Putamen (tissue), 1 donor: ENCODE measurements at regions not wholly inside any gene's neighbourhood (a gene's known extent, or its start where the extent isn't known, plus 50 kb on each side); places are given as distances from the start of the nearest gene placed in this dataset.

Experiments
- DNase-seq: peaks from one replicate; pipeline ENCODE4 v3.0.0-alpha.2; 2016; ENCODE audit warnings: low spot score

DNA sequence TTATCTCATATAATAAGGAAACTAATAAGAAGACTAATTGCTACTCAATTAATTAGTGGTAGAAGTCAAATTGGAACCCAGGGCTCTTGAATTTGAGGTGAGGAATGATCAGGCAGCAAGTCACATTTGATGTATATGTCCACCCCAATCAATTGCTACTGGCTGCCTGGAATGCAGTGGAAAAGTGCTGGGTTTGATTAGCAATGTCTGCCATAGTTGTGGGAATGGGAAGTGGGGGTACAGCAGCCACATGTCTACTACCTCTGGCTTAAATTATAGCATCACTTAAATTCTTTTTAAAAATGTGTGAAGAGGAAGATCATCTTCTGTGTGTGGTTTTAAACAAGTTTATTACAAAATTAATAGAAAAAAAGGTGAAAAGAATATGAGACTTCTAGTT lies 50.8 kb upstream of the NAV2 start:
- no peak for DNase-seq

DNA sequence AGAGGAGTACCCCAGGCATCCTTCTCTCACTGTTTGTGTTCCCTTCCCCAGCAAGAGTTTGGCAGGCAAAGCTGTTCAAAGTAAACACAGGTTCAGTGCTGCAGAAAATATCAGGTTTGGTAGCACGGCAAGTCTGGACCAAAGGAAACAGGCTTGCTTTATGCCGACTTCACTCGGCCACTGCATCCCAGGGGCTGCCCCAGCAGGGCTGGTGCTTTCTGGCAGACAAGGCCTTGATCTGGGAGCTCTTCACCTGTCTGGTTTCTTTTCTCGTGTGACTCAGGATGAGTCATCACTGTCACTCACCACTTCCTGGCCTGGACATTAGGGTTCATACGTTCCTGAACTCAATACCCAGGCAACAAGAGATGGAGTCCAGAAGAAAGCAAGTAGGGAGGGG lies 52.6 kb upstream of the NAV2 start:
- DNase-seq, result no peak

DNA sequence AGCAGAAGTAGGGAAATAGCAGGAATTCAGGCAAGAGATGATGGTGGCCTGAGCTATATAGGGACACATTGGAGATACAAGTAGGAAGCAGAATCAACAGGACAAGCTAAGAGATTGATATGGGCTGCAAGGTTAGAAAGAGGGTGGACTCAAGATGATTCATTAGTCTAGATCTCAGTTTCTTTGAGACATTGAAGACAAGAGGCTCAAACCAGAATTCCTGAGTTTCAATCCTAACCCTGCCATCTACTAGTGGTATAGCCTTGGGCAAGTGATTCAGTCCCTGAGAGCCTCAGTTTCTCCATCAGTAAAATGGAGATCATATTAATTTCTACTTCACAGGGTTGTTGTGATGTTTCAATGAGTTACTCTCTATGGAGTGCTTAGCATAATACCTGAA lies 53.1 kb upstream of the NAV2 start:
- no peak for DNase-seq

- DNase-seq, result no peak
Observed at GRCh38 chr11:19658344-19658743, 54.3 kb upstream of the NAV2 start.

GRCh38 chr11:19656140-19656541 lies 56.5 kb upstream of the NAV2 start:
- no peak for DNase-seq

GRCh38 chr11:19652623-19653375 lies 59.8 kb upstream of the NAV2 start:
- no peak for DNase-seq

- DNase-seq, result no peak
Observed at GRCh38 chr11:19651653-19652052, 61.0 kb upstream of the NAV2 start.

- DNase-seq, result no peak
Observed at GRCh38 chr11:19651028-19651427, 61.6 kb upstream of the NAV2 start.

- no peak for DNase-seq
Observed at GRCh38 chr11:19650467-19650866, 62.2 kb upstream of the NAV2 start.

DNA sequence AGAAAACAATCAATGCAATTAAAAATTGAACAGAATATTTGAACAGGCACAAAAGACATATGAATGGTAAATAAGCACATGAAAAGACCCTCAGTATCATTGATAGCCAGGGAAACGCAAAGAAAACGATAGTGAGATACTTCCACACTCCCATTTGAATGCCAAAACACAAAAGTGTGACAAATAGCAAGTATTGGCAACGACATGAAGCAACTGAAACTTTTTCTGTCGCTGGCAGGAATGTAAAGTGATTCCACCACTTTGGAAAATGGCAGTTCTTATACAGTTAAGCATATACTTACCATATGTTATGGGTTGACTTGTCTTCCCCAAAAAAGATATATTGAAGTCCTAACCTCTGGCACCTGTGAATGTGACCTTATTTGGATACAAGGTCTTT lies 62.9 kb upstream of the NAV2 start:
- no peak for DNase-seq

DNA sequence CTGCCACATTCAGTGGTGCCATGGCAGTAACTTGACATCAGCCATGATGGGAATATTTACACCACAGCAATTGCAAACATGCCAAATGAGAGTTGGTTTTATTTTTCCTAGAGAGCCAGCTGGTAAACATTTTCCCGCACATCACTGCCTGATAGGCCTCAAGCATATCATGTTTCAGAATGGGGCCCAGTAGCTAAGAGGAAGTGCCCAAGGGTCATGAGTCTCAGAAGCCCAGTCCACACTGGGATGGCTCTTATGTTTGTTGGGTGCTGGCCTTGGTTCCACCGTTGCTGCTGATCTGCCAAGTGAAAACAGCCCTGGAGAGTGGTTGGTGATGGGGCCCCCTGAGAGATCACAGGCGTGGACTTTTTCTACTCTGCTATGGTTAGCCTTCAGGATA lies 64.3 kb upstream of the NAV2 start:
- DNase-seq, result no peak

DNA sequence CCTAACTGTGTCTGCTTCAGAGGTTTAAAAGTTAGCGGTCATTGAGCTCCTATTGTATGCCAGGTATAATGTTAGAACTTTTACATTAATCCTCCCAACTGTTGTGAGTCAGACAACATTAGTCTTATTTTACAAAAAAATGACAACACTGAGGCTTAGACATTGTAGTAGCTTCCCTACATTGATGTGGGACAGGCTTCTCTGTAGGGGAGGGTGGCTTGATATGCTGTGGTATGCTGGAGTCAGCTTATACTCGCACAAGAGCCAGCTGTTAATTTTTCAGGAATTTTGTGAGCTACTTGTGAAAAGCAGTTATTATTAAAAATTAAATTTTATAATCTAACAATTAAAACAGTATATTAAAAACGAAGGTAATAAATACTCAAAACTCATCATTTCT lies 64.8 kb upstream of the NAV2 start:
- no peak for DNase-seq

DNA sequence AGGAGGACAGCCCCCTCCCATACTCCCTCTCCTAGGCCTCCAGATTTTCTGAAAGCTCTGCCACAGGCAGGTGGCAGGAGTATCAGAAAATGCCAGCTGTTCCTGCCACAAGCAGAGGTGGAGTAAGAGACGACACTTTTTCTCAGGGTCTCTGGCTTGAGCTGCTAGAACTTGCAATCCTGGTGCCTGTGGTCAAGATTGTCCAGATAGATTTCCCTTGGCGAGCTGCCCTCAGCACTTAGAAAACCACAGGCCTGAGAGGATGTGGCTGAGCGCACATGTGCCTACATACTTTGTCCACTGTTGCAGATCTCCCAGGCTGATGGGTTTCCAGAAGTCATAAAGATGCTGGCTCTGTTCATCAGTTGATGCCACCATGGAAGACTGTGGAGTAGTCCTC lies 65.7 kb upstream of the NAV2 start:
- no peak for DNase-seq

GRCh38 chr11:19646308-19646707 lies 66.3 kb upstream of the NAV2 start:
- no peak for DNase-seq

- no peak for DNase-seq
Observed at GRCh38 chr11:19644316-19644715, 68.3 kb upstream of the NAV2 start.

DNA sequence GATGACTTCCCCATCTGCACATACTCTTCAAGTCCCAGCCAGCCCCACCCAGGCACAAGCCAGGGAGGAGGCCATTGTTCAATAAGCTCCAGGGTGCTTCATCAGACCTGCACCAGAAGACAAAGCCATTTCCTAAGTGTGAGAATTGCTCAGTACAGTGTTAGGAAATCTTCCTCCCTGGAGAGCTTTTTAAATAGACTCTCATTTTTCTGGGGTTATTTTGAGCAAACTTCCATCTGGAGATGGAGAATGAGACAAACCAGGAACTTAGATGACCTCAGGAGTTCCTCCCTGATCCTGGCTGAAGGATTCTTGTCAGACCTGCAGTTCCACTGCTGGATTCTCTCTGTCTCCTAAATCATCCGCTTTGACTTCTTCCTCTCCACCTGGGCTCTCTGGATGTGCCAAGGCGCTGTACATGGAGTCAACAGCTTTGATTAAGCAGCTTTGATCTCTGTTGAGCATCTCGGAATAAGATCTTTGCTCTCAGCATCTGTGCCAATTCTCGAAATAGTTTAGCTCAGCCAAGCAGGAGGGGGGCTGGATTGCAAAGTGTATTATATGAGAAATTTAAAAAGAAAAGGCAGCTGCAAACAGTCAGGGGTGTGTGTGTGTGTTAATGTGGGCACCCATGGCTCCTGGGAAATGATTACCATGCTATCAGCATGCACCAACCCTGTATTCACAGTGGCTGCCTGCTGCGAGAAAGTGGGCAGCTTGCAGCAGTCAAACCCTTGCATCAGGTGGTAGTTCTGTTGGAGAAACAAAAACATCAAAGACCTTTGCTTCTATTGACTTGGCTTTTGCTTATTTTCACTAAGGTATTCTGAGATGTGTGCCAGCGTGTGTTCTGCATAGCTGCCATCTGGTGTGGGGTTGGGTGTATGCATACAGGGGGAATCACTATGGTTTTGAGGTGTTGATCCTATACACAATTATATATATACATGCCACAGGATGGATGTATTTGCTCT lies 70.2 kb upstream of the NAV2 start:
- no peak for DNase-seq

GRCh38 chr11:19639603-19640105 lies 73.0 kb upstream of the NAV2 start:
- DNase-seq, result no peak

GRCh38 chr11:19635332-19635731 lies 77.3 kb upstream of the NAV2 start:
- no peak for DNase-seq

- DNase-seq, result no peak
Observed at GRCh38 chr11:19633276-19633675, 79.4 kb upstream of the NAV2 start.

DNA sequence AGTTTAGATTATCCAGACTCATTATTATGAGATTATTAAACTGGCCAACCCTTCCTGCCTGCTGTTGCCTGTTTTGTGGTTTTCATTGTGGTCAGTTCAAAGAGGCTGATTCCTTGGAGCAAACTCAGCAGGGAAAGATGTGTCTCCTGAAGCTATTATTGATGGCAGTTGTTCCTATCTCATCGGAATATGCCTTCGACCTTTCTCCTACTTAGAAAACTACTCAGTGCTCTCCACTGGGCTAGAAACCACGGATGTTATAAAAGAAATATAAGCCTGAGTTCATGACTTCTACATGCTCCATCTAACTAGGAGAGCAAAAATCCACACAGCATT lies 80.2 kb upstream of the NAV2 start:
- DNase-seq, result no peak

GRCh38 chr11:19631712-19632498 lies 80.7 kb upstream of the NAV2 start:
- no peak for DNase-seq

DNA sequence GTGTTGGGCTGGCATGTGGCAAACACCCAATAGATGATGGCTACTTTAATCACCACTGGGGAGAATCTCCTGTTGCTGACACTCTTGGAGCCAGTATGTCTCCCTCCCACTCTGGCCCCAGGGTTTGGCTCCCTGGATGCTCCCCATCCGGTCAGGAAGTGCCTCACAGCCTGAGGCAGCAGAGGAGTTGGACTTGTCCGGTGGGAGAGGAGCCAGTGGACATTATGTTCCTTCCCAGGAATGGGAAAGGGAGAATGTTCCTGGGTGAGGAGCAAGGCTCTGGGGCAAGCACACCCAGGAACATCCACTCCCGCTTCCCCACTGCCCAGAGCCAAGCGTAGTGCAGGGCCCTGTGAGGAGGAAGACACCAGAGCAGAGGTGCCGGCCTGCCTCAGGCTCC lies 84.6 kb upstream of the NAV2 start:
- DNase-seq, result no peak
